Skeletal muscle tissue (tissue), 3 donors: ENCODE measurements at regions not wholly inside any gene's neighbourhood (a gene's known extent, or its start where the extent isn't known, plus 50 kb on each side); places are given as distances from the start of the nearest gene placed in this dataset.

ENCODE experiments used
- H3K27ac ChIP-seq: one replicate; pipeline ENCODE4 v1.7.0; 2013; ENCODE audit warnings: mild to moderate bottlenecking, low read depth, low read length, inconsistent platforms
- H3K27me3 ChIP-seq, 3 donors: one replicate each; pipeline ENCODE4 v1.7.0; 2013; ENCODE audit warnings: low read length in 3 of 3; ENCODE audit not compliant: control insufficient read depth in 3 of 3, insufficient read depth in 3 of 3
- H3K36me3 ChIP-seq, 3 donors: one replicate each; pipeline ENCODE4 v1.7.0; 2013; ENCODE audit warnings: low read length in 3 of 3; ENCODE audit not compliant: control insufficient read depth in 3 of 3, insufficient read depth in 3 of 3
- H3K4me1 ChIP-seq, 3 donors: one replicate each; pipeline ENCODE4 v1.7.0; 2013; ENCODE audit warnings: low read length in 3 of 3, mild to moderate bottlenecking in 3 of 3; ENCODE audit not compliant: control insufficient read depth in 3 of 3, insufficient read depth in 3 of 3
- H3K4me3 ChIP-seq, 3 donors: one replicate each; pipeline ENCODE4 v1.7.0; 2013; ENCODE audit warnings: low read length in 3 of 3
- H3K9ac ChIP-seq, 3 donors: one replicate each; pipeline ENCODE4 v1.7.0; 2013; ENCODE audit warnings: low read length in 3 of 3, mild to moderate bottlenecking in 3 of 3, moderate library complexity in 2 of 3, low read depth in 1 of 3
- H3K9me3 ChIP-seq, 3 donors: one replicate each; pipeline ENCODE4 v1.7.0; 2013; ENCODE audit warnings: low read length in 3 of 3; ENCODE audit not compliant: control insufficient read depth in 3 of 3
- donor health status: Osteomylitis.

DNA sequence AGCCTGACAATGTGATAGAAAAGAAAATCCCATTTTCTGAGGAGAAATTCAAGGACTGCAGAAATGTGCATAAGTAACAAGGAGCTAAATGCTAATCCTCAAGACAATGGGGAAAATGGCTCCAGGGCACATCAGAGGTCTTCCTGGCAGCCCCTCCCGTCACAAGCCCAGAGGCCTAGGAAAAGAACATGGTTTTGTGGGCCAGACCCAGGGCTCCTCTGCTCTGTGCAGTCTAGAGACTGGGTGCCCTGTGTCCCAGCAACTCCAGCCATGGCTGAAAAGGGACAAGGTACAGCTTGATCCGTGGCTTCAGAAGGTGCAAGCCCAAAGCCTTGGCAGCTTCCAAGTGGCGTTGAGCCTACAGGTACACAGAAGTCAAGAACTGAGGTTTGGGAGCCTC, 176.8 kb upstream of the SUCLG2 start:
- no peak overlapping the region for H3K27ac ChIP-seq
- H3K4me1 ChIP-seq: no peaks in the 10 kb centered on the region
- H3K36me3 ChIP-seq: no peaks in the 10 kb centered on the region
- no peaks in the 10 kb centered on the region for H3K9me3 ChIP-seq
- H3K9ac ChIP-seq: no peak overlapping the region
- H3K4me3 ChIP-seq: no peak overlapping the region
- H3K27me3 ChIP-seq: no peaks in the 10 kb centered on the region

DNA sequence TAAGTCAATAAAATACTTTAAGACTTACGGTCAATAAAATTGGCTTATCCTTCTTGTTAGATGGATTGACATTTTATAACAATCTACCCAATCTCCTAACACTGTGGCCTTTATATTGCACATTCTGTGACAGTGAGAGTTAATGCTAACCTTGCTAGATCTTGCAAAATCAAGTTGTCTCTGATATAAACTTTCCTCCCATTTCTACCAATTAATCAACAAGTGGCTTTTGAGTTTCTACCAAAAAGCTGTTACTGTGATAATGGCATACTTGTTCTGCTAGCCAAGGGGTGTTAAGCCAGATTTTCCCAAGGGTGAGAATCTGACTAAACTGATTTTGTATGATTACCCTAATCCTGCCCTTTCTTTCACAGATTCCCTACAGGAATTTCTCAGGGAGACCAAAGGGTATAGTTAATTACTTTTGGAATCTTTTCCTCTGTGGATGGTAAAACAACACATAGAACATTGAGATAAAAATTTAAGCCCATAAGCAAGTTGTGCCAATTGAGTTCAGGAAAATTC, 174.1 kb upstream of the SUCLG2 start:
- H3K36me3 ChIP-seq: no peaks in the 10 kb centered on the region
- no peak overlapping the region for H3K9ac ChIP-seq
- no peaks in the 10 kb centered on the region for H3K4me1 ChIP-seq
- H3K9me3 ChIP-seq: no peaks in the 10 kb centered on the region
- no peak overlapping the region for H3K4me3 ChIP-seq
- H3K27me3 ChIP-seq: no peaks in the 10 kb centered on the region
- H3K27ac ChIP-seq: no peak overlapping the region

DNA sequence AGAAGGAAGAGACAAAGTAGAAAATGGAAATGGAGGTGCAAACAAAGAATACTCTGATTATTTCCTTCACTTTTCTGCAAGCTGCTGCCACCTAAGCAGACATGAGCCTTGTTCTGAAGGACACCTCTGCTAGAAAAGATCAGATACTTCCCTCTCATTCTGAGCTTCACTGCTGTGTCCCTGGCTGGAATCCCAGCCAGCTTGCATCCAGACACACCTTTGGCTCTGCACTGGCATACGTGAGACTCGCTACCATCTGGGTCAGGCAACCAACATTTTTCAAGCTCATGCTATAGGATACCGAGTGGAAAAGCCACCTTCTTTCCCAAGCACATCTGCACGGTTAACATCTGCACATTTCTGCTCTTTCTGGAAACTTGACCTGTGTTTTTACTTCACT, 166.7 kb upstream of the SUCLG2 start:
- Histone ChIP-seq H3K9me3 (no peaks in the 10 kb centered on the region), H3K4me1 (no peaks in the 10 kb centered on the region), H3K36me3 (no peaks in the 10 kb centered on the region), H3K27me3 (no peaks in the 10 kb centered on the region), H3K4me3 (no peak overlapping the region), H3K27ac (no peak overlapping the region), H3K9ac (no peak overlapping the region)

DNA sequence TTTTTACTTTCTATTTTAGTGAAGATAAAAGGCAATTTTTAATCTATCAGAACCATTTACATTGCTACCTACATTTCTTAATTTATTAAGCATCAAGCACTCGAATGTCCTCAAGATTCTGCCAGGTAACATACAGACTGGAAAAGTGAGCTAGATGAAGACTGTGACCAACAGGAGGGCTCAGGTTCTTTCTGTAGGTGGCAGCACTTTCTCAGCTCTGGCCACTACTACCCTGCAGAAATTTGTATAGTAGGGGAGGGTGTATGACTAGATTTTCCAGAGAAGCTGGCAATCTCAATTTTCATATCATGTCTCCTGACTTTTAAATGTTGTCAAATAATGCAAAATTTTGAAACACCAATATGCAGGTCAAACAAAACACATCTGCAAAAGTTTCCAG, 165.0 kb upstream of the SUCLG2 start:
- no peak overlapping the region for H3K4me3 ChIP-seq
- H3K27me3 ChIP-seq: no peaks in the 10 kb centered on the region
- H3K9ac ChIP-seq: no peak overlapping the region
- no peak overlapping the region for H3K27ac ChIP-seq
- no peaks in the 10 kb centered on the region for H3K4me1 ChIP-seq
- no peaks in the 10 kb centered on the region for H3K9me3 ChIP-seq
- H3K36me3 ChIP-seq: no peaks in the 10 kb centered on the region

DNA sequence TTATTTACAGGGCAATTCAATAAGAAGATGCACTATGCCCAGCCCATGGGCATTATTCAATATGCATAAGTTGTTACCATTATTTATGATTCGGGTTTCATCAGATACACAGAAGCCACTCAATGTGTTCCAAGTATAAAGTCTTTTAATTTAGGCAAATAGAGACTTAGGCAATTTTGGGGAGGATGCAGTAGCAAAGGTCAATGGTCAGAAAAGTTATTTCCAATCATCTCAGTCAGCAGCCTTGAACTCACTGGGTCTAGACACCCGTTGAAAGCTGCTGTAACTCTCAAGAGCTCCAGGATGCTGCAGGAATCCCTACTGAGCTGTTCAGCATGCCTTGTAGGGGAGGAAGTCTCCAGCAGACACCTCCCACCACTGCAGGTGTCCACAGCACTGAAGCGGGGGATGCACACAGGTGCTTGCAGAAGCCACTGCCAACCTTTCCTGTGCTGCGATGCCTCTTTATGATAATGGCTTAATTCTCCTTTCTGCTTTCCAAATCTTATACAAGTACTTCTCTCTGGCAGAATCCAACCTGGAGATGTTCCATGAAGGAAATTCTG, 155.0 kb upstream of the SUCLG2 start:
- Histone ChIP-seq H3K27me3 (no peaks in the 10 kb centered on the region), H3K9ac (no peak overlapping the region), H3K4me1 (no peaks in the 10 kb centered on the region), H3K4me3 (no peak overlapping the region), H3K27ac (no peak overlapping the region), H3K9me3 (no peaks in the 10 kb centered on the region), H3K36me3 (no peaks in the 10 kb centered on the region)

DNA sequence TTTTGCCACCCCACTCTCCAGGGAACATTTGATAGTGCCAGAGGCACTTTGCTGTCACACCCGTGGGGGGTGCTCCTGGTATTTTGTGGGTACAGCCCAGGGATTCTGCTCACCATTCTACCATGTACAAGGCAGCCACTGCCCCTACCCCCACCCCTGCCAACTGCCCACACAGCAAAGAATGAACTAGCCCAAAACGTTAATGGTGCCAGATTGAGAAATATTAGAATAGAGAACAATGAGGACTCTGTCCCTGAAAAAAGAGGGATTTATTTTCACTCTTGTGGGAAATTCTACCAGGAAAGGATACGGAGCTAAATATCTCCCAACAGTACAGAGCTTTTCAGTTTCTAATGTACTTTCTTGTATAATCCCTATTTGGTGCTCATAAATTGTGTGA, 154.5 kb upstream of the SUCLG2 start:
- no peak overlapping the region for H3K27ac ChIP-seq
- H3K4me1 ChIP-seq: no peaks in the 10 kb centered on the region
- no peak overlapping the region for H3K9ac ChIP-seq
- no peak overlapping the region for H3K4me3 ChIP-seq
- no peaks in the 10 kb centered on the region for H3K36me3 ChIP-seq
- H3K27me3 ChIP-seq: no peaks in the 10 kb centered on the region
- peaks cover 0 to 3% (median 0%) of the 10 kb centered on the region in 3 donors for H3K9me3 ChIP-seq

DNA sequence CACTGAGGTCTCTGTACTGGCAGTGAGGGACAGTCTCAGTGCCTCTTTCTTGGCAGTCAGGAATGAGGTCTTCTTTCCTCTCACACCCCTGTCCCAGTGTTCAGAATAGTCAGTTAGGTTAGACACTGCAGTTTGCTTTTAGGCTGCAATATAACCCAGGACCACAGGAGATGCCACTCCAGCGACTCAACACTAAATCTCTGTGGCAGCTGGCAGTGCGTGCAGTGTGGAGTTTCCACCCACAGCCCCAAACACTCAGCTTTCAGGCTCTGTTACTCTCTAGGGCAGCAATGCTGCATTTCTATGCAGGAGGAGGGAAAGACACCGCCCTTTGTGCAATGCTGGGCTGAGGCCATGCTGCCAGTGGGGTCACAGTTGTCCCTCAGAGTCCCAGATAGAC, 150.2 kb upstream of the SUCLG2 start:
- Histone ChIP-seq H3K9me3 (peaks cover 0 to 3% (median 0%) of the 10 kb centered on the region in 3 donors), H3K27ac (no peak overlapping the region), H3K36me3 (no peaks in the 10 kb centered on the region), H3K9ac (no peak overlapping the region), H3K4me1 (no peaks in the 10 kb centered on the region), H3K4me3 (no peak overlapping the region), H3K27me3 (no peaks in the 10 kb centered on the region)

DNA sequence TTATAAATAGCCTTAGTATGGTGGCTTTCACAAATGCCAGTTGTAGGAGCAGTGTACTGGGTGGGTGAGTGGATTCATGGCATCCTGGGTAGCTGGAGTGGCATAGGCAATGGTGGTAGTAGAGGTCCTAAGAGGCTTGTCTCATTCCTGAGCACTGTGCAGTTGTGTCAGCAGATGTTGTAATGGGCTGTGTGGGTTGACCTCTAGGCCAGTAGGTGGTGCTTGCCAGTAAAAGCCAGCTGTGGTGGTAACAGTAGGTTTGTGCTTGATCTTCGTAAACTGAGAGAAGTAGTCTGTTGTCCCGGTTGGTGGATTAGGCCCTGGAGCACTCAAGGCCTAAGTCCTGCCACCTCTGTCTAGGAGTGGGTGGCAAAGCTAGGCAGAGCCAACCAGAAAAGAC, 149.7 kb upstream of the SUCLG2 start:
- no peak overlapping the region for H3K9ac ChIP-seq
- peaks cover 0 to 3% (median 0%) of the 10 kb centered on the region in 3 donors for H3K9me3 ChIP-seq
- no peak overlapping the region for H3K27ac ChIP-seq
- H3K27me3 ChIP-seq: no peaks in the 10 kb centered on the region
- no peak overlapping the region for H3K4me3 ChIP-seq
- H3K36me3 ChIP-seq: no peaks in the 10 kb centered on the region
- H3K4me1 ChIP-seq: no peaks in the 10 kb centered on the region

DNA sequence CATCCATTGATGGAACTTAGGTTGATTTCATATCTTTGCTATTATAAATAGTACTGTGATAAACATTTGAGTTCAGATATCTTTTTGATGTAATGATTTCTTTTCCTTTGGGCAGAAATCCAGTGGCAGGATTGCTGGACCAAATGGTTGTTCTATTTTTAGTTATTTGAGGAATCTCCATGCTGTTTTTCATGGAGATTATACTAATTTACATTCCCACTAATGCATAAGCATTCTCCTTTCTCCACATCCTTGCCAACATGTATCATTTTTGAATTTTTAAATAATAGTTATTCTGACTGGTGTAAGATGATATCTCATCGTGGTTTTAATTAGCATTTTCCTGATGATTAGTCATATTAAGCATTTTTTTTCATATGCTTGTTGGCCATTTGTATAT, 144.0 kb upstream of the SUCLG2 start:
- Histone ChIP-seq H3K4me3 (no peak overlapping the region), H3K9me3 (no peaks in the 10 kb centered on the region), H3K9ac (no peak overlapping the region), H3K27ac (no peak overlapping the region), H3K27me3 (no peaks in the 10 kb centered on the region), H3K36me3 (no peaks in the 10 kb centered on the region), H3K4me1 (no peaks in the 10 kb centered on the region)

DNA sequence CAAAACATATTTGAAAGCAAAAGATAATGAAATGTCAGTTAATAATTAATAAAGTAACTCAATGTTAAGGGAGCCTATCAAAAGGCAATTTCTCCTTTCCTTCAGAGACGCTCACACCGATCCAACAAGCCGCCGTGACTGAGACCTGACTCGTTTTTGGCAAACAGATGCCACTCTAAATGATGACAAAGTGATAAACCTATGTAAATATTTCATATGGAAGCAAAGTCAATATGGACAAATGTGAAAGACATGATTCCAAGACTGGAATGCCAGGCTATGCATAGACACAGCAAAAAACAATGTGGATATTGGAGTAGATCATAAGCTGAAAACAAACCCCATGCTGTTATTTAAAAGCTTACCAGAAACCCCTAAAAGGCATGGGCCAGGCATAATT, 137.2 kb upstream of the SUCLG2 start:
- Histone ChIP-seq H3K9me3 (no peaks in the 10 kb centered on the region), H3K4me1 (no peaks in the 10 kb centered on the region), H3K27me3 (no peaks in the 10 kb centered on the region), H3K4me3 (no peak overlapping the region), H3K9ac (no peak overlapping the region), H3K36me3 (no peaks in the 10 kb centered on the region), H3K27ac (no peak overlapping the region)
